IMR-90 (cell line): ENCODE measurements at regions not wholly inside any gene's neighbourhood (a gene's known extent, or its start where the extent isn't known, plus 50 kb on each side); places are given as distances from the start of the nearest gene placed in this dataset.

Experiments
- ATAC-seq: fragments of 200-7000 bp; cut with Tn5 transposase; 2 replicates; pipeline ENCODE4 v1.9.1; 2020; ENCODE audit warnings: low read depth, mild to moderate bottlenecking, moderate library complexity
- BruUV-seq: library from RNA; stranded (reverse); fragments of 400-500 nt; replicated peaks from 2 replicates; lab custom pipeline; 2021; lab: Mats Ljungman, UMichigan
- CTCF ChIA-PET: fragments of 300-600 bp; formaldehyde crosslinking; extraction: SDS; loops from one replicate; lab custom pipeline; 2021; ENCODE audit warnings: antibody characterized with exemption; lab: Yijun Ruan, JAX
- POLR2A ChIA-PET: fragments of 300-600 bp; sonication (Branson Sonifier 250); formaldehyde crosslinking; loops from one replicate; lab custom pipeline; 2022; ENCODE audit warnings: antibody characterized with exemption; ENCODE audit not compliant: unreplicated experiment; lab: Charles Lee
- DNase-seq: peaks from one replicate; pipeline ENCODE4 v3.0.0; 2013
- H2AFZ ChIP-seq: replicated peaks from 2 replicates; pipeline ENCODE3; 2013; ENCODE audit warnings: low read length, mild to moderate bottlenecking; ENCODE audit not compliant: poor library complexity
- H2AK5ac ChIP-seq: 2 replicates; pipeline ENCODE4 v1.6.1; 2013; ENCODE audit warnings: low read depth, low read length, inconsistent platforms
- H2AK9ac ChIP-seq: replicated peaks from 2 replicates; pipeline ENCODE3; 2013; ENCODE audit warnings: mild to moderate bottlenecking, low read depth, low read length, moderate library complexity; ENCODE audit not compliant: poor library complexity
- H2BK120ac ChIP-seq: 2 replicates; pipeline ENCODE4 v1.6.1; 2013; ENCODE audit warnings: low read depth, low read length, inconsistent platforms
- H2BK15ac ChIP-seq: 3 replicates; pipeline ENCODE4 v1.6.1; 2013; ENCODE audit warnings: low read depth, low read length, inconsistent platforms
- H2BK20ac ChIP-seq: 2 replicates; pipeline ENCODE4 v1.6.1; 2013; ENCODE audit warnings: low read depth, mild to moderate bottlenecking, inconsistent platforms, low read length, moderate library complexity
- H2BK5ac ChIP-seq: 2 replicates; pipeline ENCODE4 v1.6.1; 2013; ENCODE audit warnings: mild to moderate bottlenecking, low read depth, low read length, inconsistent platforms; ENCODE audit not compliant: poor library complexity, severe bottlenecking
- H3K14ac ChIP-seq: replicated peaks from 2 replicates; pipeline ENCODE4 v1.6.1; 2013; ENCODE audit warnings: low read depth, low read length, inconsistent platforms
- H3K18ac ChIP-seq: 2 replicates; pipeline ENCODE4 v1.6.1; 2013; ENCODE audit warnings: low read depth, low read length, control low read depth
- H3K23ac ChIP-seq: 2 replicates; pipeline ENCODE4 v1.6.1; 2013; ENCODE audit warnings: low read depth, low read length, inconsistent platforms
- H3K27ac ChIP-seq: 2 replicates; pipeline ENCODE4 v1.5.1; 2013; ENCODE audit warnings: mild to moderate bottlenecking, control low read depth, low read length; ENCODE audit not compliant: insufficient read depth
- H3K27me3 ChIP-seq: 2 replicates; pipeline ENCODE4 v1.6.1; 2013; ENCODE audit warnings: low read length; ENCODE audit not compliant: control insufficient read depth, insufficient read depth
- H3K36me3 ChIP-seq: 2 replicates; pipeline ENCODE4 v1.6.1; 2013; ENCODE audit warnings: low read length, mixed read lengths; ENCODE audit not compliant: control insufficient read depth, insufficient read depth
- H3K4ac ChIP-seq: 2 replicates; pipeline ENCODE4 v1.6.1; 2013; ENCODE audit warnings: low read depth, low read length, inconsistent platforms
- H3K4me1 ChIP-seq: 2 replicates; pipeline ENCODE4 v1.6.1; 2013; ENCODE audit warnings: low read length, mixed read lengths; ENCODE audit not compliant: control insufficient read depth, insufficient read depth
- H3K4me2 ChIP-seq: 2 replicates; pipeline ENCODE4 v1.6.1; 2013; ENCODE audit warnings: low read depth, mild to moderate bottlenecking, control low read depth, low read length, moderate library complexity
- H3K4me3 ChIP-seq: 2 replicates; pipeline ENCODE4 v1.5.1; 2013; ENCODE audit warnings: low read depth, mild to moderate bottlenecking, control low read depth, low read length, moderate library complexity; ENCODE audit not compliant: insufficient read depth
- H3K56ac ChIP-seq: 2 replicates; pipeline ENCODE4 v1.6.1; 2013; ENCODE audit warnings: low read length, inconsistent platforms; ENCODE audit not compliant: insufficient read depth; ENCODE audit errors: extremely low read depth
- H3K79me1 ChIP-seq, 2 experiments: 2 replicates each; pipeline ENCODE4 v1.6.1; 2013; ENCODE audit warnings: low read length in 2 of 2, inconsistent platforms in 1 of 2, low read depth in 1 of 2
- H3K9ac ChIP-seq: 2 replicates; pipeline ENCODE4 v1.6.1; 2013; ENCODE audit warnings: low read depth, low read length, control low read depth
- H3K9me1 ChIP-seq: 2 replicates; pipeline ENCODE4 v1.6.1; 2013; ENCODE audit warnings: low read length, inconsistent platforms; ENCODE audit not compliant: insufficient read depth
- H3K9me3 ChIP-seq: 2 replicates; pipeline ENCODE4 v1.6.1; 2013; ENCODE audit warnings: low read length; ENCODE audit not compliant: control insufficient read depth, insufficient read depth
- H4K20me1 ChIP-seq: 2 replicates; pipeline ENCODE4 v1.6.1; 2013; ENCODE audit warnings: low read length, inconsistent platforms; ENCODE audit not compliant: insufficient read depth
- H4K5ac ChIP-seq: 2 replicates; pipeline ENCODE4 v1.6.1; 2013; ENCODE audit warnings: mild to moderate bottlenecking, low read depth, low read length, control low read depth
- H4K8ac ChIP-seq, 2 experiments: 2 replicates each; pipeline ENCODE4 v1.6.1; 2013; ENCODE audit warnings: low read depth in 2 of 2, low read length in 2 of 2, control low read depth in 1 of 2, inconsistent platforms in 1 of 2
- H4K91ac ChIP-seq: 2 replicates; pipeline ENCODE4 v1.6.1; 2013; ENCODE audit warnings: low read depth, low read length, inconsistent platforms; ENCODE audit not compliant: insufficient read depth
- BHLHE40 ChIP-seq: fragments of 150-350 bp; IDR thresholded peaks from 2 replicates; pipeline ENCODE4 v1.6.1; 2016; ENCODE audit warnings: mild to moderate bottlenecking, low read depth, low read length
- ELK1 ChIP-seq: fragments of 150-350 bp; IDR thresholded peaks from 2 replicates; pipeline ENCODE4 v1.6.1; 2016; ENCODE audit warnings: low read depth, mild to moderate bottlenecking, low read length, moderate library complexity, borderline replicate concordance
- MAFK ChIP-seq: IDR thresholded peaks from 2 replicates; pipeline ENCODE4 v1.6.1; 2012; ENCODE audit warnings: low read depth, low read length, improper control_type of control experiment
- MXI1 ChIP-seq: IDR thresholded peaks from 2 replicates; pipeline ENCODE4 v1.6.1; 2012; ENCODE audit warnings: low read depth, mild to moderate bottlenecking, low read length, moderate library complexity, borderline replicate concordance
- POLR2A ChIP-seq: IDR thresholded peaks from 2 replicates; pipeline ENCODE4 v1.6.1; 2012; ENCODE audit warnings: mild to moderate bottlenecking, low read depth, low read length
- RFX5 ChIP-seq: IDR thresholded peaks from 2 replicates; pipeline ENCODE4 v1.8.0; 2012; ENCODE audit warnings: low read depth, mild to moderate bottlenecking, low read length, moderate library complexity
- SMC3 ChIP-seq: fragments of 150-350 bp; IDR thresholded peaks from 2 replicates; pipeline ENCODE4 v1.6.1; 2016; ENCODE audit warnings: low read depth, mild to moderate bottlenecking, antibody characterized with exemption, low read length, moderate library complexity
- USF2 ChIP-seq: fragments of 150-350 bp; IDR thresholded peaks from 2 replicates; pipeline ENCODE4 v1.6.1; 2017; ENCODE audit warnings: mild to moderate bottlenecking, antibody characterized with exemption, low read length, low read depth
- WGBS, 2 experiments: methylation state at CpG; one replicate each; pipeline versions ENCODE4 v1.1.5 to v1.1.7; 2013; ENCODE audit warnings: missing lambda C conversion rate in 2 of 2; ENCODE audit not compliant: insufficient read length in 1 of 2; ENCODE audit errors: extremely low coverage in 2 of 2; 5-methylcytosine and 5-hydroxymethylcytosine counted together
- dilution Hi-C: fragments of 300-500 bp; cut with HindIII; formaldehyde crosslinking; loops from one replicate; pipeline ENCODE4 v1.14.3; 2018; ENCODE audit warnings: low sequenced_read_pairs; ENCODE audit not compliant: unreplicated experiment
- in situ Hi-C: fragments of 300-500 bp; cut with MboI; formaldehyde crosslinking; loops from 3 replicates; pipeline ENCODE4 v1.14.3; 2019; ENCODE audit warnings: low sequenced_read_pairs, inconsistent platforms, mixed read lengths
- intact Hi-C: fragments of 100-400 bp; cut with micrococcal nuclease; formaldehyde crosslinking; loops from 2 replicates; pipeline ENCODE4 v1.10.0; 2022

GRCh38 chr2:176891857-176892256 lies 320.7 kb upstream of the HNRNPA3 start:
- Histone ChIP-seq H4K8ac (no peak overlapping the region), H2BK120ac (no peak overlapping the region), H2BK5ac (no peak overlapping the region), H3K18ac (no peak overlapping the region), H2AFZ (no peak overlapping the region), H3K9me1 (no peaks in the 10 kb centered on the region), H2AK9ac (no peak overlapping the region), H3K14ac (no peak overlapping the region), H3K79me1 (no peaks in the 10 kb centered on the region), H2BK15ac (no peak overlapping the region), H3K9me3 (no peaks in the 10 kb centered on the region), H4K5ac (no peak overlapping the region), H3K56ac (no peak overlapping the region), H3K27me3 (no peaks in the 10 kb centered on the region), H3K9ac (no peak overlapping the region), H4K20me1 (no peaks in the 10 kb centered on the region), H3K4ac (no peak overlapping the region), H3K27ac (no peak overlapping the region), H3K23ac (no peak overlapping the region), H3K4me3 (no peak overlapping the region), H4K91ac (no peak overlapping the region), H3K36me3 (no peaks in the 10 kb centered on the region), H3K4me2 (no peak overlapping the region), H2AK5ac (no peak overlapping the region), H2BK20ac (no peak overlapping the region), H3K4me1 (no peaks in the 10 kb centered on the region)
- ATAC-seq (no peak), DNase-seq (no peak)
- in situ Hi-C loops = no loop called here
- TF ChIP-seq ELK1 = no peak
- TF ChIP-seq SMC3 = no peak
- no peak for TF ChIP-seq MXI1
- TF ChIP-seq MAFK = no peak
- no peak for TF ChIP-seq POLR2A
- TF ChIP-seq BHLHE40 = no peak
- no peak for TF ChIP-seq USF2
- no peak for TF ChIP-seq RFX5
- CTCF ChIA-PET = no interaction called here
- BruUV-seq = no TSS peak
- WGBS, 2 experiments = no CpG with 5 or more reads among the region's 1 CpG
- POLR2A ChIA-PET = no interaction called here
- intact Hi-C loops = no loop called here
- dilution Hi-C loops = no loop called here
